Dendritic cell treated with granulocyte-macrophage colony-stimulating factor and Interleukin-4, amounts not matched to agents 40 ng/mL and 50 ng/mL, for 4 days (primary cell): ENCODE measurements at regions not wholly inside any gene's neighbourhood (a gene's known extent, or its start where the extent isn't known, plus 50 kb on each side); places are given as distances from the start of the nearest gene placed in this dataset.

Experiments
- H3K27ac Mint-ChIP-seq: one replicate; pipeline ENCODE4 v1.8.0; 2022; ENCODE audit warnings: mild to moderate bottlenecking, mixed read lengths
- H3K27me3 Mint-ChIP-seq: one replicate; pipeline ENCODE4 v1.8.0; 2022; ENCODE audit warnings: mild to moderate bottlenecking, mixed read lengths
- H3K36me3 Mint-ChIP-seq: one replicate; pipeline ENCODE4 v1.8.0; 2022; ENCODE audit warnings: low read depth, mixed read lengths
- H3K4me1 Mint-ChIP-seq: one replicate; pipeline ENCODE4 v1.8.0; 2022; ENCODE audit warnings: low read depth, mixed read lengths
- H3K4me3 Mint-ChIP-seq: one replicate; pipeline ENCODE4 v1.8.0; 2022; ENCODE audit warnings: mild to moderate bottlenecking, moderate library complexity, mixed read lengths
- H3K9me3 Mint-ChIP-seq: one replicate; pipeline ENCODE4 v1.8.0; 2022; ENCODE audit warnings: mixed read lengths
- intact Hi-C: fragments of 100-400 bp; cut with micrococcal nuclease; formaldehyde crosslinking; loops from one replicate; pipeline ENCODE4 v1.15.0; 2022

DNA sequence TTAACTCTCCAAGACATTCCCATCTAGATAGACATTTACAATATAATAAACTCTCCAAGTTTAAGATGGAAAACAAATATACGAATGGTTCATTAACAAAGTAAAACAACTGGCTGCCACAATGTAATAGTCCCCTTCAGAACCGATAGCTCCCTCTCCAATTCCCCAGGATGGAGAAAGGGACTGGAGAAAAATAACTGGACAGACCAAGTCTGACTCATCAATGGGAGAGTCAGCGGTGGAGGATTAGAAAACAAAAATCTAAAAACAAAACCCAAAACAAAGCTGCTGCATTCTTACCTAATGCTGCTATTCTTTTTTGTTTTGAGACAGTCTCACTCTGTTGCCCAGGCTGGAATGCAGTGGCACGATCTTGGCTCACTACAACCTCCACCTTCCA is 468.1 kb downstream of the SHQ1 start:
- Mint-ChIP-seq H3K9me3 (no peaks in the 10 kb centered on the region), H3K27ac (no peak overlapping the region), H3K4me1 (peaks cover 61% of the 10 kb centered on the region), H3K27me3 (no peaks in the 10 kb centered on the region), H3K4me3 (no peak overlapping the region), H3K36me3 (peaks cover 40% of the 10 kb centered on the region)
- intact Hi-C loops: no loop called here

DNA sequence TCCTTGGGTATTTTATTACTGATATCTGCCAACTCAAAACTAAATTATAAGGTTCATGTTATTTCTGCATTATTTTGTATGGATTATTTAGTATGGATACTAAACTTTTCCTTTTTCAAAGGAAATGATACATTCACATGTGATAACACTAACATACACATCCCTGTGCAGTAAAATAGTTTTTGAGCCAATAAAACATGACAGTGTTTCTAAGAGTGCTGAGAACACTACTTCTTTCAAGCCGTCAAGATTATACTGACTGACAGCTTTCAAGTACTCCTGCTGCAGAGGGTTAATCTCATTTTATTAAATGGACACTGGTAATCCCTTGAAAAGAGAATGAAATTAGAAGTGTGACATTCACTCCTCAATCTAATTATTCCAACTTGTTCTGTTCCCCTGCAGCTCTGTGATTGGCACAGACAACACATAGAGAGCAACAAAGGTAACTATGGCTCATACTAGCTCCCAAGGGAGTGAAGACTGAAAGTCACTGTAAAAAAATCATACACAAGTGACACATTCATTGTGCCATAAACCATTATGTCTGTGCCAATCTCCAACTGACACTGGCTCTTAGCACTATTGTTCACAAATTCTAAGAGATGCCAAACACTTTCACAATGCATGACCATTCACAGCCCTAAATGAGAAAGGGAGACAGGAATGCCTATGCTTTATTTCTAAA is 468.6 kb downstream of the SHQ1 start:
- H3K4me3 Mint-ChIP-seq: no peak overlapping the region
- H3K27ac Mint-ChIP-seq: no peak overlapping the region
- intact Hi-C loops: no loop called here
- H3K9me3 Mint-ChIP-seq: no peaks in the 10 kb centered on the region
- peaks cover 42% of the 10 kb centered on the region for H3K36me3 Mint-ChIP-seq
- peaks cover 56% of the 10 kb centered on the region for H3K4me1 Mint-ChIP-seq
- no peaks in the 10 kb centered on the region for H3K27me3 Mint-ChIP-seq

GRCh38 chr3:72378287-72378686 is 470.0 kb downstream of the SHQ1 start:
- intact Hi-C loops: no loop called here
- Mint-ChIP-seq H3K27ac (no peak overlapping the region), H3K4me1 (peaks cover 45% of the 10 kb centered on the region), H3K4me3 (no peak overlapping the region), H3K27me3 (no peaks in the 10 kb centered on the region), H3K9me3 (no peaks in the 10 kb centered on the region), H3K36me3 (peaks cover 46% of the 10 kb centered on the region)

DNA sequence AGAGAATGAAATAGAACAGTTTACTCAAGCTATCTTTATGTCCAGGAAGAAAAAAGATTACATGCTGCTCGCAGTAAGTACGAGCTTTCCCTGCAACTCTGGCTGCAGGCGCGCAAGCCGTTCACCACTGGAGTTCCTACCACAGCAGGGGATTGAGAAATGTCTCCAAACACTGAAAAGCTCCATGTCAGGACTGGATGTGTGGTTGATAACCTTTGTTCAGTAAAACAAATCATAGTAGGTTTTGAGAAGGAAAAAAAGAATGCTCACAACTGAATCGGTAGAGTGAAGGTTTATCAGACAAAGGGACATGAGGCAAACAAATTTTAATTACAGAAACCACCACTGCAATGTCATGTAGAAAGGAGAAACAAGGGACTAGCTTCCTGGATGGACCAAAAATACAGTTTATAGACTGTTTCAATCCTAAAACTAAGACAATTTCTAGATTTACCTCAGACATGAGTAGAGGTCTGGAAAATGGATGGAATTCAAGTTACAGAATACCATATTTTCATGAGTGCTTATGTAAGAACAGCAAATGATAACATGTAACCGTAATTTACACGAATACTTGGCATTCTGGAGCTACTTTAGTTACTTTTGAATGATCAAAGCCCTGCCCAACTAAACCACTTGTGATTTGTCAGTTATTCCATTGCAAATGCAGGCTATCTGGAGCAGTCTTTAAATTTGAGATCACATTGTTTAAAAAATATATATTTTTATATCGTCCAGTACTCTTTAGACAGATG is 471.1 kb downstream of the SHQ1 start:
- intact Hi-C loops: no loop called here
- Mint-ChIP-seq H3K27ac (no peak overlapping the region), H3K36me3 (peaks cover 42% of the 10 kb centered on the region)

DNA sequence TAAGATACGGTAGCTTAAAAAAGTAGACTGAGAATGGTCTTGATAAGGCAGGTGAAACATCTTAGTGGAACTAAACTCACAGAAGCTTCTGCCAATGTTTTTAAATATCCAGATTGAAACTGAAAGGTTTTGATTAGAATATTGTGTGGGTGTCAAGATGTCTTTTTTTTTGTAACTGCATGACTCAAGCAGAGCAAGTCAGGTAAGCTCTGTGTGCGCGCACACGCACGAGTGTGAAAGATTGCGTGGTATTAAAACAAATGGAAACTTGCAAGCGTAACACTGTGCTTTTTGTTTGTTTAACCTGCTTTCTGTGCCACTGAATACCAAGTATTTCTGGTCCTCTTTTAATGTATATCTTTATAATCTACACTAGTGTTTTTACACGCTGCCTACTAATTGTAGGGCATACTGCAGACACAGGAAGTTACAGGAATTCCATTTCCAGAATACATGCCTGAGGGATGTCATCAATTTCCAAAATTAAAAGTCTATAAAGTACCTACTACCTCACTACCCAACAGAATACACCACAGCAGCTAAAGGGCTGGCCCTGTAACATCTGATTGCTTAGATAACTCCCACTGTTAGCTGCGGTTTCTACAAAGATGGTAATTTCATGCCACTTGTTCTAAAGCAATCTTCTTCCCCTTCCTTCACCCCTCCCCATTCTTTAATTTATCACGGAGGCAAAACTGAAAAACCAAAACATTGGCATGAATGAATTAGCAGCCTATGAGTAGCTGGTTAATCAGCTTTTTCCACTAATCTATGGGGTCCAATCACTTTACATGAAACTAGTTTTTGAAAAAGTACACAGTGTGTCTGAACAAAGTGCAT is 472.8 kb downstream of the SHQ1 start:
- Mint-ChIP-seq H3K27ac (no peak overlapping the region), H3K9me3 (no peaks in the 10 kb centered on the region), H3K27me3 (no peaks in the 10 kb centered on the region), H3K36me3 (peaks cover 34% of the 10 kb centered on the region), H3K4me3 (no peak overlapping the region), H3K4me1 (peaks cover 24% of the 10 kb centered on the region)
- intact Hi-C loops: no loop called here

More for the DNA sequence above, 471.1 kb downstream of the SHQ1 start:
- Mint-ChIP-seq H3K27me3 (no peaks in the 10 kb centered on the region), H3K4me1 (peaks cover 36% of the 10 kb centered on the region), H3K9me3 (no peaks in the 10 kb centered on the region), H3K4me3 (no peak overlapping the region)

DNA sequence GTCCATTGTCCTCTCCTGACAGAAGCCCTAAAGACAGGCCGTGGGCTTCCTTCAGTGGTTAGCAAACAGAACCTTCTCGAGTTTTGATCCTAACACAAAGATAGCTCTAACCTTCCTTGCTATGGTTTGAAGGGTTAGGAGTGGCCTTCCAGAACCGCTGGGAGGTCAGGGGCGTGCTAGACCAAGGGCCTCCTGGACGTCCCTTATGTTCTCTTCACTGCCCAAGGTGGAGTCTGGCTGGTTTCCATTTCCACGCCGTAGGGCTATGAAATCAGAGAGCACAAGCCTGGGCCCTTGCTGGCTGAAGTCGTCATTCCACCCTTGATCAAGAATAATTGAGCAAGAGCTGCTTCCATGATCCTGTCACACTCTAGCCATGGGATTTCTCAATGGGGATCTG is 475.1 kb downstream of the SHQ1 start:
- H3K27me3 Mint-ChIP-seq: peaks cover 5% of the 10 kb centered on the region
- peaks cover 12% of the 10 kb centered on the region for H3K4me1 Mint-ChIP-seq
- peaks cover 23% of the 10 kb centered on the region for H3K36me3 Mint-ChIP-seq
- no peak overlapping the region for H3K27ac Mint-ChIP-seq
- no peak overlapping the region for H3K4me3 Mint-ChIP-seq
- intact Hi-C loops: no loop called here
- H3K9me3 Mint-ChIP-seq: no peaks in the 10 kb centered on the region

GRCh38 chr3:72372161-72372560 is 476.1 kb downstream of the SHQ1 start:
- Mint-ChIP-seq H3K4me1 (peaks cover 10% of the 10 kb centered on the region), H3K36me3 (peaks cover 19% of the 10 kb centered on the region), H3K4me3 (no peak overlapping the region), H3K27me3 (peaks cover 7% of the 10 kb centered on the region), H3K9me3 (no peaks in the 10 kb centered on the region), H3K27ac (no peak overlapping the region)
- intact Hi-C loops: no loop called here

GRCh38 chr3:72371431-72371830 is 476.8 kb downstream of the SHQ1 start:
- Mint-ChIP-seq H3K27me3 (peaks cover 7% of the 10 kb centered on the region), H3K36me3 (peaks cover 12% of the 10 kb centered on the region), H3K27ac (no peak overlapping the region), H3K9me3 (no peaks in the 10 kb centered on the region), H3K4me1 (peaks cover 6% of the 10 kb centered on the region), H3K4me3 (no peak overlapping the region)
- intact Hi-C loops: no loop called here

- H3K4me1 Mint-ChIP-seq: peaks cover 6% of the 10 kb centered on the region
- H3K27ac Mint-ChIP-seq: no peak overlapping the region
- no peak overlapping the region for H3K4me3 Mint-ChIP-seq
- intact Hi-C loops: no loop called here
- H3K27me3 Mint-ChIP-seq: peaks cover 7% of the 10 kb centered on the region
- peaks cover 11% of the 10 kb centered on the region for H3K36me3 Mint-ChIP-seq
- no peaks in the 10 kb centered on the region for H3K9me3 Mint-ChIP-seq
Measured at GRCh38 chr3:72370947-72371346, 477.3 kb downstream of the SHQ1 start.

GRCh38 chr3:72369681-72370080 is 478.6 kb downstream of the SHQ1 start:
- no peaks in the 10 kb centered on the region for H3K9me3 Mint-ChIP-seq
- no peak overlapping the region for H3K27ac Mint-ChIP-seq
- H3K27me3 Mint-ChIP-seq: peaks cover 7% of the 10 kb centered on the region
- H3K4me3 Mint-ChIP-seq: no peak overlapping the region
- H3K4me1 Mint-ChIP-seq: peaks cover 13% of the 10 kb centered on the region
- intact Hi-C loops: no loop called here
- H3K36me3 Mint-ChIP-seq: peaks cover 10% of the 10 kb centered on the region

DNA sequence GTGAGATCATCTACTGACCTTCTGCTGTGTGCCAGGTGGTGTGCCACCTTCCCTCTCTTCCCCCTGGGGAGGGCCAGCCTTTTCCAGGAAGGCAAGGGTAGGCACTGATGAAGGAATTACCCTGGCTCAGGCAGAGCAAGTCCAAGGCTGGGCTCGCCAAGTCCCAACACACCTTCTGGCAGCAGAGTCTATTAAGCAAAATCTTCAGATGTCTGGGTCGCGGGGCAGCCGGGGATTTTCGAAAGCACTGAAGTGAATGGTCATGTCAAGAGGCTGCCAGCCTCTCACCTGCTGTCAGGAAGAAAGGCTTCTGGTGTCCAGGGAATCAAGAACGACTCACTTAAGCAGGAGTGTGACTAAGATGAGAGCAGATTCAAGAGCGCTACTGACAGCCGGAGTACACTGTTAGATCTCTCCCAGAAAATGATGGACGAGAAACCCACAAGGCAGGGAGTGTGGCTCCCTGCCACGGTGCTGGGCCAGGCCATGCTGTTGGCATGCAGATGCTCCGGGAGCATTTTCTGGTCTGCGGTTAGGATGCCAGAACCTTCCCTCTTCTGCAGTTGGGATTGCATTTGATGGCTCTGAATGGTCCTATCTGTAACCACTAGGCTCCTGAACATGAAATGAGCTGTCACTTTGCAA is 479.8 kb downstream of the SHQ1 start:
- Mint-ChIP-seq H3K9me3 (no peaks in the 10 kb centered on the region), H3K4me1 (peaks cover 20% of the 10 kb centered on the region), H3K27me3 (peaks cover 7% of the 10 kb centered on the region), H3K4me3 (no peak overlapping the region), H3K27ac (no peak overlapping the region), H3K36me3 (no peaks in the 10 kb centered on the region)
- intact Hi-C loops: no loop called here

DNA sequence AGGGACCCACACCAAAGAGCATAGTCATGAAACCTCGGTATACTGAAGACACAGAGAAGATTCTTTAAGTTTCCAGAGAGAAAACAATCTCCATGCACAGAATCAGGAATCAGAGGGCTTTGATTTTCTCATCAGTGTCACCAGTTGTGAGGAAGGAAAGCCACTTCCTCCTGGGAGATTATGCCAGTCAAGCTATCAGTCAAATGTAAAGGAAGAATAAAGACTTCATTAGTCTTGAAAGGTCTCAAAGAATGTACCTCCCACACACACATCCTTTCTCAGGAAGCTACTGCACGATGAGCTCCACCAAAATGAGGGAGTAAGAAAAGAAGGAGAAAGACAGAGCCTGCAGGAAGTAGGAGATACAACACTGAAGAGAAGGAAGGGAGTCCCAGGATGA is 486.3 kb downstream of the SHQ1 start:
- no peak overlapping the region for H3K27ac Mint-ChIP-seq
- no peak overlapping the region for H3K4me3 Mint-ChIP-seq
- intact Hi-C loops: no loop called here
- no peaks in the 10 kb centered on the region for H3K36me3 Mint-ChIP-seq
- no peaks in the 10 kb centered on the region for H3K9me3 Mint-ChIP-seq
- peaks cover 38% of the 10 kb centered on the region for H3K4me1 Mint-ChIP-seq
- peaks cover 8% of the 10 kb centered on the region for H3K27me3 Mint-ChIP-seq

DNA sequence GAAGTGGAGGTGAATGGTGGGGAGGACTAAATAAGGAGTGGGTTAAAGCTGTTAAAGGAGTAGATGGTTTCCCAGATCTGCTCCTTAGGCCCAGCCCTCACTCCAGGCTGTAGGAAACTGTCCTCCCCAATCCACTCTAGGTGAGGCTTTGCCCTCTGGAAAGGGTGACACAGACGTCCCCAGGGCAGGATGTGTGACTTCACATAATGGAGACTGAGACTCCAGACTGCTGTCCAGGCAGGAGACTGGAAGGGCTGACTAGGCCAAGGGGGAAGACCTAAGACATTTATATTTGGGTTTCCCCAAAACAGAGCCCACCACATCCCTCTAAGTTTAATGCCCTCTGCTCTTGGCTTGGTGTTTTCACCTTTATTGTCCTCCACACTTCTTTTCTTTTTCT is 488.5 kb downstream of the SHQ1 start:
- Mint-ChIP-seq H3K4me1 (peaks cover 25% of the 10 kb centered on the region), H3K36me3 (no peaks in the 10 kb centered on the region), H3K27ac (no peak overlapping the region), H3K27me3 (peaks cover 10% of the 10 kb centered on the region), H3K9me3 (no peaks in the 10 kb centered on the region), H3K4me3 (no peak overlapping the region)
- intact Hi-C loops: no loop called here

GRCh38 chr3:72355168-72355567 is 493.1 kb downstream of the SHQ1 start:
- no peaks in the 10 kb centered on the region for H3K9me3 Mint-ChIP-seq
- intact Hi-C loops: no loop called here
- no peak overlapping the region for H3K4me3 Mint-ChIP-seq
- peaks cover 30% of the 10 kb centered on the region for H3K27me3 Mint-ChIP-seq
- H3K27ac Mint-ChIP-seq: no peak overlapping the region
- peaks cover 6% of the 10 kb centered on the region for H3K4me1 Mint-ChIP-seq
- no peaks in the 10 kb centered on the region for H3K36me3 Mint-ChIP-seq
